Right atrium auricular region (tissue), 2 donors: ENCODE measurements at regions not wholly inside any gene's neighbourhood (a gene's known extent, or its start where the extent isn't known, plus 50 kb on each side); places are given as distances from the start of the nearest gene placed in this dataset.

Experiments
- DNase-seq: peaks from one replicate; pipeline ENCODE4 v3.0.0-alpha.2; 2019; ENCODE audit warnings: low spot score
- H3K27ac ChIP-seq, 2 donors: fragments of 200-600 bp; sonication (generic); 1 replicate in 1 of 2; 2 replicates in 1 of 2; pipeline ENCODE4 v1.5.1; 2016 to 2019
- H3K27me3 ChIP-seq, 2 donors: fragments of 200-600 bp; sonication (generic); one replicate each; pipeline versions ENCODE4 v1.5.1 to v1.6.0; 2017 to 2019
- H3K36me3 ChIP-seq: fragments of 200-600 bp; sonication (generic); one replicate; pipeline ENCODE4 v1.5.1; 2016
- H3K4me1 ChIP-seq, 2 donors: fragments of 200-600 bp; sonication (generic); one replicate each; pipeline versions ENCODE4 v1.5.1 to v1.6.0; 2017 to 2019
- H3K4me3 ChIP-seq, 2 donors: fragments of 200-600 bp; sonication (generic); 1 replicate in 1 of 2; 2 replicates in 1 of 2; pipeline ENCODE4 v1.5.1; 2017 to 2019; ENCODE audit warnings: mild to moderate bottlenecking in 1 of 2, moderate library complexity in 1 of 2
- H3K9me3 ChIP-seq, 2 donors: fragments of 200-600 bp; sonication (generic); one replicate each; pipeline ENCODE4 v1.5.1; 2019
- TF ChIP-seq, protein P1 (sequence below), 2 donors: fragments of 200-600 bp; sonication (generic); IDR thresholded peaks; one replicate each; pipeline ENCODE4 v1.5.1; 2019; ENCODE audit warnings: antibody characterized with exemption in 2 of 2

DNA sequence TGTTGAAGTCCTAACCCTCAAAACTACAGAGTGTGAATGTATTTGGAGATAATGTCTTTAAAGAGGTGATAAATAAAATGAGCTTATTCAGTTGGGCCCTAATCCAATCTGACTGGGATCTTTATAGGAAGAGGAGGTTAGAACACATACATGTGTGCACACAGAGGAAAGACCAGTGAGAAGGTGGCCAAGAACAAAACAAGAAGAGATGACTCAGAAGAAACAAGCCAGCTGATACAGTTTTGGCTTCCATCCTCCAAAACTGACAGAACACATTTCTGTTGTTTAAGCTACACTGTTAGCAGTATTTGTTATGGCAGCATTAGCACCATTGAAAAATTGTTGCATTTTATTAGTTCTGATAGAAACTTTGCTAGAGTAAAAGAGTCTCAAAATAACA is 609.3 kb upstream of the IMPG1 start:
- Histone ChIP-seq H3K4me3 (no peak overlapping the region), H3K27ac (no peak overlapping the region), H3K27me3 (no peaks in the 10 kb centered on the region), H3K9me3 (no peaks in the 10 kb centered on the region), H3K4me1 (no peaks in the 10 kb centered on the region), H3K36me3 (no peaks in the 10 kb centered on the region)
- DNase-seq: no peak
- TF ChIP-seq, protein P1, sequence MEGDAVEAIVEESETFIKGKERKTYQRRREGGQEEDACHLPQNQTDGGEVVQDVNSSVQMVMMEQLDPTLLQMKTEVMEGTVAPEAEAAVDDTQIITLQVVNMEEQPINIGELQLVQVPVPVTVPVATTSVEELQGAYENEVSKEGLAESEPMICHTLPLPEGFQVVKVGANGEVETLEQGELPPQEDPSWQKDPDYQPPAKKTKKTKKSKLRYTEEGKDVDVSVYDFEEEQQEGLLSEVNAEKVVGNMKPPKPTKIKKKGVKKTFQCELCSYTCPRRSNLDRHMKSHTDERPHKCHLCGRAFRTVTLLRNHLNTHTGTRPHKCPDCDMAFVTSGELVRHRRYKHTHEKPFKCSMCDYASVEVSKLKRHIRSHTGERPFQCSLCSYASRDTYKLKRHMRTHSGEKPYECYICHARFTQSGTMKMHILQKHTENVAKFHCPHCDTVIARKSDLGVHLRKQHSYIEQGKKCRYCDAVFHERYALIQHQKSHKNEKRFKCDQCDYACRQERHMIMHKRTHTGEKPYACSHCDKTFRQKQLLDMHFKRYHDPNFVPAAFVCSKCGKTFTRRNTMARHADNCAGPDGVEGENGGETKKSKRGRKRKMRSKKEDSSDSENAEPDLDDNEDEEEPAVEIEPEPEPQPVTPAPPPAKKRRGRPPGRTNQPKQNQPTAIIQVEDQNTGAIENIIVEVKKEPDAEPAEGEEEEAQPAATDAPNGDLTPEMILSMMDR (IDR thresholded peaks at IDR 0.05): no peak

GRCh38 chr6:76677017-76677416 is 604.6 kb upstream of the IMPG1 start:
- Histone ChIP-seq H3K4me1 (no peaks in the 10 kb centered on the region), H3K27me3 (no peaks in the 10 kb centered on the region), H3K9me3 (no peaks in the 10 kb centered on the region), H3K27ac (no peak overlapping the region), H3K36me3 (no peaks in the 10 kb centered on the region), H3K4me3 (no peak overlapping the region)
- TF ChIP-seq, protein P1 (IDR thresholded peaks at IDR 0.05): no peak
- no peak for DNase-seq

GRCh38 chr6:76671751-76672150 is 599.3 kb upstream of the IMPG1 start:
- Histone ChIP-seq H3K27ac (no peak overlapping the region), H3K4me3 (no peak overlapping the region), H3K36me3 (no peaks in the 10 kb centered on the region), H3K4me1 (no peaks in the 10 kb centered on the region), H3K9me3 (no peaks in the 10 kb centered on the region), H3K27me3 (no peaks in the 10 kb centered on the region)
- no peak for DNase-seq
- TF ChIP-seq, protein P1 (IDR thresholded peaks at IDR 0.05): no peak

DNA sequence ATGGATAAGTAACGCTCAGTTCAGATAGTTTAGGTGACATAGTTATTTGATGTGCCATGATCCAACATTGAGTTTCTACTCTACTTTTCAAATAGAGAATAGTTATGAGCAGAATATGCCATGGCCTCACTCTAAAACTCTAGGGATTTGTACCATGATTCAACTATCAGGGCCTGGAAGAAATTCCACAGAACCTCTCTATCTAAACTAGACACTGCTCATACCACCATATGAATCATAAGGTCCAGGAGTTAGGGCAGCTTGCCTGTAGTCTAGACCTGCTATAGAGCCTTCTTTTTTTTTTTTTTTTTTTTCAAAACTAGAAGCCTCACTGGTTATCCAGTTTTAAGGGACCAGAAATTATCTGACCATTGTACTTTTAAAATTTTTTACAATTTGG is 571.8 kb upstream of the IMPG1 start:
- TF ChIP-seq, protein P1 (IDR thresholded peaks at IDR 0.05): no peak
- no peaks in the 10 kb centered on the region for H3K36me3 ChIP-seq
- no peaks in the 10 kb centered on the region for H3K27me3 ChIP-seq
- DNase-seq: no peak
- no peaks in the 10 kb centered on the region for H3K4me1 ChIP-seq
- no peaks in the 10 kb centered on the region for H3K9me3 ChIP-seq
- no peak overlapping the region for H3K27ac ChIP-seq
- no peak overlapping the region for H3K4me3 ChIP-seq

GRCh38 chr6:76639941-76640340 is 567.5 kb upstream of the IMPG1 start:
- TF ChIP-seq, protein P1 (IDR thresholded peaks at IDR 0.05): no peak
- Histone ChIP-seq H3K36me3 (no peaks in the 10 kb centered on the region), H3K9me3 (no peaks in the 10 kb centered on the region), H3K4me1 (no peaks in the 10 kb centered on the region), H3K4me3 (no peak overlapping the region), H3K27me3 (no peaks in the 10 kb centered on the region), H3K27ac (no peak overlapping the region)
- no peak for DNase-seq

GRCh38 chr6:76634695-76635094 is 562.2 kb upstream of the IMPG1 start:
- DNase-seq: no peak
- H3K9me3 ChIP-seq: no peaks in the 10 kb centered on the region
- no peaks in the 10 kb centered on the region for H3K4me1 ChIP-seq
- TF ChIP-seq, protein P1 (IDR thresholded peaks at IDR 0.05): no peak
- H3K27ac ChIP-seq: no peak overlapping the region
- H3K36me3 ChIP-seq: no peaks in the 10 kb centered on the region
- no peaks in the 10 kb centered on the region for H3K27me3 ChIP-seq
- no peak overlapping the region for H3K4me3 ChIP-seq
